ENCODE measurements at regions not wholly inside any gene's neighbourhood (a gene's known extent, or its start where the extent isn't known, plus 50 kb on each side); places are given as distances from the start of the nearest gene placed in this dataset.

GRCh38 chr16:85364323-85365040 lies 248.6 kb upstream of the GSE1 start:
- TF ChIP-seq, protein P1, sequence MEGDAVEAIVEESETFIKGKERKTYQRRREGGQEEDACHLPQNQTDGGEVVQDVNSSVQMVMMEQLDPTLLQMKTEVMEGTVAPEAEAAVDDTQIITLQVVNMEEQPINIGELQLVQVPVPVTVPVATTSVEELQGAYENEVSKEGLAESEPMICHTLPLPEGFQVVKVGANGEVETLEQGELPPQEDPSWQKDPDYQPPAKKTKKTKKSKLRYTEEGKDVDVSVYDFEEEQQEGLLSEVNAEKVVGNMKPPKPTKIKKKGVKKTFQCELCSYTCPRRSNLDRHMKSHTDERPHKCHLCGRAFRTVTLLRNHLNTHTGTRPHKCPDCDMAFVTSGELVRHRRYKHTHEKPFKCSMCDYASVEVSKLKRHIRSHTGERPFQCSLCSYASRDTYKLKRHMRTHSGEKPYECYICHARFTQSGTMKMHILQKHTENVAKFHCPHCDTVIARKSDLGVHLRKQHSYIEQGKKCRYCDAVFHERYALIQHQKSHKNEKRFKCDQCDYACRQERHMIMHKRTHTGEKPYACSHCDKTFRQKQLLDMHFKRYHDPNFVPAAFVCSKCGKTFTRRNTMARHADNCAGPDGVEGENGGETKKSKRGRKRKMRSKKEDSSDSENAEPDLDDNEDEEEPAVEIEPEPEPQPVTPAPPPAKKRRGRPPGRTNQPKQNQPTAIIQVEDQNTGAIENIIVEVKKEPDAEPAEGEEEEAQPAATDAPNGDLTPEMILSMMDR (IDR thresholded peaks at IDR 0.05): no peak
- TF ChIP-seq POLR2A (IDR thresholded peaks at IDR 0.05): no peak
